Stimulated activated CD4-positive, alpha-beta T cell treated with anti-CD3 and anti-CD28 coated beads, Interleukin-12 subunit alpha, Interleukin-12 subunit beta, amount 100 ng/mL, for 24 hours (primary cell): ENCODE measurements at regions not wholly inside any gene's neighbourhood (a gene's known extent, or its start where the extent isn't known, plus 50 kb on each side); places are given as distances from the start of the nearest gene placed in this dataset.
A peak's percentile ranks its signal among the peaks of the same experiment; 100 is the strongest.

Source experiments
- DNase-seq, 2 experiments: peaks; one replicate each; pipeline ENCODE4 v3.0.0-alpha.2; 2020; ENCODE audit warnings: low read depth in 2 of 2

DNA sequence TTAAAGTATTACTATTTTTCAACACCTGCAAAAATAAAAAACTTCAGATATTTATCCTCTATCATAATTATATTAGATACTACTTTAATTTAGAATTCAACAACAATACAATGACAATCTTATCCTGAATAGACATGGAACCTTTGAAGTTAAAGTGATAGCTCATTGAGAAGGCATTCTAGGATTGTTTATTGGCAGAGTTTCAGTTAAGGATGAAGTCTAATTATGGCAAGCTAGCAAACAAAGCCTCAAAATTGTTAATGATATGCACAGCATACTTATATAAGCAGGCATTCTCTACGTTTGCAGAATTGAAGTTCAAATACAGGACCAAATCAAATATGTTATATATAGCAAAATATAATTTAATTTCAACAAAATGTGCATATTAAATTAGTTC lies 91.2 kb upstream of the ABI3BP start:
- no peak for DNase-seq

DNA sequence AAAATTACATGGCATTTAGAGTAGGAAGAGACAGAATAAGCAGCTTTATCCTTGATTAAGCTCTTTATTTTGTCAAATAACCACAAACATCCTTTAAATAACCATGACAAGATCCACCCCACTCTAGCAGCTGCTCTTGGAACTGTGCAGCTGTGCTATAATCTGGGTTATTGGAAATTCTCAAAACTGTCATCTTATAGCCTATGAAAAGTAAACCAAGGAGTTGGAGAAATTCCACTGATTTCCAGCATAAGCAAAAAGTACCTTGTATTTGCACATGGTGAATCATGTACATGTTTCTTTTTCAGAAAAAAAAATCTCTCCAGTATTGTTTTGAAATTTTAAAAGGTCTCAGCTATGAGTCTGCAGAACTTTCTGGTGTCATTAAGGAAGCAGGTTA lies 88.8 kb upstream of the ABI3BP start:
- DNase-seq, result no peak

DNA sequence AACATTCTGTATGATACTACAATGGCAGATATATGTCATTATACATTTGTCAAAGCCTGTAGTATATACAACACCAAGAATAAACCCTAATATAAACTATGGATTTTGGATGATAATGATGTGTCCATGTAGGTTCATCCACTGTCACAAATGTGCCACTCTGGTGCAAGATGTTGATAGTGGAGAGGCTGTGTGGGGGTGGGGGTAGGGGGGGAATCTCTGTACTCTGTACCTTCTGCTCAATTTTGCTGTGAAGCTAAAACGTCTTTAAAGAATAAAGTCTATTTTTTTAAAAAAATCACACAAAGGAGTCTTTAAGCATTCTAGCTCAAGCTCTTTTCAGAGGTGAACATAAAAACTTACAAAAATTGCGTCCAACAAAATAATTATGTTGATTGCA lies 88.2 kb upstream of the ABI3BP start:
- no peak for DNase-seq

DNA sequence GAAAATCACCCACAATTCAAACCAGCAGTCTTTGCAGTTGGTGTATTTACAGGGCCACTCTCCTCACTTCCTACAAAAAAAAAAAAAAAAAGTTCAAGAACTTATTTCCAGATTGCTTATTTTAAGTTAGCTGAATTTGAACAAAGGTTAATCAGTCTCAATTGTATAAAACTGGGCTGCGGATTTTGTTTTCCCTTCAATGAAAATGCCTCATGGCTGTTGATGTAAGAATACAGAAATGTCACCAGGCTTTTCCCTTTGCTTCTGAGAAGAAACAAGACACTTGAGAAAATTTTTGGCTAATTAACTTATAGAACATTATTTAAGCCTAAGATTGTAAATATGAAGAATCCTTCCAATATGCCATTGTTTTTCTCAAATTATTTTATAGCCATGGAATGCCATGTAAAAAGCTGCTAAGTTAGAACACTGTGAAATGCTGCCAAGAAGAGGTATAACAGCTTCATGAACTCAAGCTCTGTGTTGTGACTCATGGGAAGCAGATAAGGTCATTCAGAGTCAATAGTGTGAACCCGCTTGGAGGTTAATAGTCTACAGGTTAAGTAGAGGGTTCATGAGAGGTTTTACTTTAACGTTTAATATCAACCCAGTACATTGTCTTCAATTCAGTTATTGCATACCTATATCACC lies 84.3 kb upstream of the ABI3BP start:
- no peak for DNase-seq

DNA sequence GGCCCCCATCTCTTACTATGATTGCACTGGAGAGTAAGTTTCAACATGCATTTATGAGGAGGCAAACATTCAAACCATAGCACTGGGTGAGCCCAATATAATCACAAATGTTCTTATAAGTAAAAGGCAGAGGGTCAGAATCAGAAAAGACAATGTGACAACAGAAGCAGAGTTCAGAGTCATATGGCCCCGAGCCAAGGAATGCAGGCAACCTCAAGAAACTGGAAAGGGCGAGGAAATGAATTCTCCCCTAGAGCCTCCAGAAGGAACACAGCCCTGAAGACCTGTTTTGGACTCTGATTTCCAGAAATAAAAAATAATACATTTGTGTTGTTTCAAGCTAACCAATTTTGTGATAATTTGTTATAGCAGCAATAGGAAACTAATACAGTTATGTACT lies 81.3 kb upstream of the ABI3BP start:
- no peak for DNase-seq

GRCh38 chr3:101072300-101072699 lies 79.1 kb upstream of the ABI3BP start:
- DNase-seq, result no peak

- no peak for DNase-seq
Observed at GRCh38 chr3:101070799-101071121, 77.5 kb upstream of the ABI3BP start.

DNA sequence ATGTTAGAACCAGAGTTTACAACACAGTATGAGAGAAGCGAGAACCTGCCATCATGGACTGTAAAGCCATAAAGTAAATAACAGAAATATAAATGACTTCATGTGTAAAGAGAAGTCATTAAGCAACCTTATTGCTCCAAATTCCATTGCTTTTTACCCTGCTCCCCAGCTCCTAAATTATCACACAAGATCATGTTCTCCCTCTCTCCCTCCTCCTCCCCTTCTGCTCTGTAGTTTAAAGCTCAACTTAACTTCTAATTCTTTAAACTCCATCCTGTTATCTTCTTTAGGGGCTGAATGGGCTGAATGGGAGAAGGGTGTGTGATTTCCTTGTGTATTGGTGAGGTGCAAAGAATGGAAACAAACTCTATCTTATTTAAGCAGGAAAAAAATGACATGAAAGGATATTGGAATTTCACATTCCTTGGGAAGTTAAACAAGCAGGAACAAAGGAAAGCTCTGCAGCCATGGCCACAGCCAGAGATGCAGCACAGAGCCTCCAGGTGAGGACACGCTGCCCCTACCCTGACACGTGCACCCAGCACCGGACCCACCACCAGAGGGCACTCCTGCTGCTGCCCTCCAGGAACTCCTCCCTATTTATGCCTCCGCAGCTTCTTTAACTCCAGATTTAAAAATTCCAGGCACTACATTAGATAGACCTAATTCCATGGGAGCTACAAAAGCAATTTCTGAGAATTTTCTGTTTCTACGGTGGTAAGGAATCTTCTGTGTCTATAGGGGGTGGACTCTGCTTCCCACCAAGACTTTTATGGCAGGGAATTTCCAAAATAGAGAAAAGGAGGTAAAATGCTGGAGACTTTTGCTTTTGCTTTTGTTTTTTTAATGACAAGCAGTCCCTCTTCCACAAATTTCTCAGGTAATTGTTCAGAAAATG lies 76.9 kb upstream of the ABI3BP start:
- DNase-seq, result peak; percentile 10 to 46

DNA sequence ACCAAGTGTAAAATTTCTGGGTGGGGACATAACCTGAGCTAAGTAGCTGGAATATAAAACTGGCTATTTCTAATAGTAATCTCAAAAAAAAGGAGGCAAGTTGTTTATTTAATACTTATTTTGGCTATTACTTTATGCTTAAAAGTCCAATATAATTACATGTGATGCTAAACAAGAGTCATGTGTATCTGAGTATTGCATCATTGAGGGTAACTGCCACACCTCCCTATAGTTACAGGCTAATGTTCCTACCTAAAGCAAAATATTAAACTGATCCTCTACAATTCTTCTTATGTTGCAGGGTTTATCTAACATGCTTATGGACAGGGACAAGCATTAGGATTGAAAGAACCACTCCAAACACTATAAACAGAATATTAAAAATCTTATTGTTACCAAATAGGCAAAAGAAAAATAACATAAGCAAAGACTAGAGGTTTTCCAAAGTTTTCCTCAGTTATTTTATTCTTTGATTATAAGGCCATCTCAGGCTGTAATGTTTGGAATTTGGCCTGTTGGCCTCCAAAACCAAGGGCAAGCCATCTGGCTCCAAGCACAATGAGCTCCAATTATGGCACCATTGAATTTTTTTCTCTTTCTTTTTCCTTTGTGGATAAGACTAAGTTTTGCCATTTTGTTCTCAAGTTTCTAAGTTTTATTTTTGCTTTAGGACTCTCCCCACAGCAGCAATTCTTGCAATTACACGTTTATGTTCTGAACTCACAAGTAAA lies 75.8 kb upstream of the ABI3BP start:
- DNase-seq, result no peak

DNA sequence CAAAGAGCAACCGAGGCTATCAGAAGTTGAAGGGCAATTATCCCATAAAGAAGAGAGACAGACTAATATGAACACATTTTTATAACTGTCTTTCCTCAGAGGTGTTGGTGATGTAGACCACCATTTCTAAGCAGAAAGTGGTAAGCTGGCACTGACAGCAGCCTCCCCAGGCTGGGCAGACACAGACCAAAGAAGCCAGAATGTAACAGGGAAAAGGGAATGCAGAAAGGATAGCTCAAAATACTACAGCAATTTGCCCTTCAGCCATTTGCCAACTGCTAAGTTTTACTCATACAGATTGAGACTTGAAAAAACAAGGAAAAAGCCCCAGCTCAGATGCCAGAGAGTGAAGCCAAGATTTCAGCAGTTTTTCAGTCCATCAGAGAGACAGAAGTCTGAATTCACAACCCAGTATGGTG lies 73.5 kb upstream of the ABI3BP start:
- DNase-seq, result no peak

DNA sequence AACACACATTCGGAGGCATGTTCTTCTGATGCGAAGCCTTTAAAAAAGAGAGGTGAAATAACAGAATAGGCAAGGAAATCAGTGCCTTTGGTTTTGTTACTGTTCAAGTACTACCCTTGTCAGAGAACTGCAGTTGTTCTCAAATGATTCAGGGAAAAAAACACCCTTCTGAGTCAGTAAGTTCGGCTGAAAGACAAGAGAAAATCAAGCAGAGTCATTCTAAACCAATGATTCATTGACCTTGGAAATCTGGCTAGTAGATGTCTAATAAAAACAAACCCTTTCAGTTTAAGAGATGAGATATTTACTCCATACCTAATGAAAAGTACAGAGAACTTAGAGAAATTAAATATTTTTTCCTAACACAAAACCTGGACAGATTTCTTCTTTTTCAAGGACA lies 72.7 kb upstream of the ABI3BP start:
- no peak for DNase-seq

- no peak for DNase-seq
Observed at GRCh38 chr3:101063401-101063800, 70.2 kb upstream of the ABI3BP start.

- DNase-seq, result no peak
Observed at GRCh38 chr3:101061312-101061711, 68.1 kb upstream of the ABI3BP start.

DNA sequence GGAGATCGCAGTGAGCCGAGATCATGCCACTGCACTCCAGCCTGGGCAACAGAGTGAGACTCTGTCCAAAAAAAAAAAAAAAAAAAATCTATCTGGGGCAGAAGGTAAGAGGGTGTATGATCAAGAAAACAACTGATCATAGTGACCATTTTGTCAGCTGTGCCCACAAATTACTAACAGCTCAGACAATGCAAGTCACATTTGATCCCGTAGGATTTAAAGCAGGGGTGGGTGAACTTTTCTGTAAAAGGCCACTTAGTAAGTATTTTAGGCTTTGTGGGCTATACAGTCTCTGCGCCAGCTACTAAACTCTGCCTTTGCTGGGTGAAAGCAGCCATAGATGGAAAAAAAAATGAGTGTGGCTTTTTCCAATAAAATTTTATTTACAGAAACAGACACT lies 57.6 kb upstream of the ABI3BP start:
- no peak for DNase-seq

GRCh38 chr3:101050046-101050445 lies 56.8 kb upstream of the ABI3BP start:
- DNase-seq, result no peak

DNA sequence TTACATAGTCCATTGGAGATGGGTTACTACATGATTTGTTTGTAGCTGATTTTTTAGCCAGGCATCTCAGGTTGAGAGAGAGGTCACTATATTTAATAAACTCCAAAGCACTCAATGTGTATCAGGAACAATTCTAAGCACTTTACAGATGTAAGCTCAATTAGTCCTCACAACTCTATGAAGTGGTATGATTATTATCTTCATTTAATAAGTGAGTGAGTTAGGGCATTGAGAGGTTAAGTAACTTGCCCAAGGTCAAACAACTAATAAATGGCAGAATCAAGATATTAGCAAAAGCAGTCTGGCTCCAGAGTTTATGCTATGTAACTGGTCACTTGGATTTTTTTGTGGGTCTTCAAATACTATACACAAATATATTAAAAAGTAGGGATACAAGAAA lies 56.3 kb upstream of the ABI3BP start:
- DNase-seq, result no peak

GRCh38 chr3:101043687-101044078 lies 50.5 kb upstream of the ABI3BP start:
- DNase-seq, result no peak

DNA sequence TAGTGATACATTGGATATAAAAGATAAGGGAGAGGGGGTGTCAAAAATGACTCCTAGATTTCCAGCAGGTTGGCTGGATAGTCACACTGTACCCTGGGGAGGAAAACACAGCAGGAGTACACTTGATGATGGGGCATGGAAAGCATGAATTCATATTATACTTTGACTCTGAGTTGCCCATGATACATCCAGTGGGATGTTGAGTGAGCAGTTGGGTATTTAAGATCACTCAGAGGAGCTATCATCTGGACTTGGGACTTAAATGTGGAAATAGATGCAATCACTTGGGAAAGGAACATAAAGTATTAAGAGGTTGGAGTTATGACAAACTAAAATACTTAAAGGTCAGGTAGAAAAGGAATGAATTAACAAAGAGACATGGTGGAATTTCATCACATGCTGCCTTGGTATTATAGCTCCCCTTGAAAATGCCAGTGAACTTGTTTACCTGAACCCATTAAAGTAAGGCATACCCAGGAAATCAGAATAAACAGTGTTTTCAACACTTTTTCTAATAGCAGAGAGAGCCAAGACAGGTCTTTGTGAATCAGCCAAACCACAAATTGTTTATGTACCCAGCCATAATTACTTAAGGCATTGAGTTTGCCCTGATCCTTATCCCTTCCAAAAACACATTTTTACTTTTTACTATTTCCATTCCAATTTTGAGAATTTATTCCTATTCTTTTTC lies 49.9 kb upstream of the ABI3BP start:
- no peak for DNase-seq
